GM23248 (cell line): ENCODE measurements at regions not wholly inside any gene's neighbourhood (a gene's known extent, or its start where the extent isn't known, plus 50 kb on each side); places are given as distances from the start of the nearest gene placed in this dataset.

Experiments
- EZH2 ChIP-seq: fragments of 200-600 bp; sonication (generic); IDR thresholded peaks from 2 replicates; pipeline ENCODE4 v1.6.1; 2018; ENCODE audit warnings: antibody characterized with exemption, mild to moderate bottlenecking; ENCODE audit not compliant: insufficient read depth, poor library complexity, severe bottlenecking
- EZH2phosphoT487 ChIP-seq: fragments of 200-600 bp; sonication (generic); IDR thresholded peaks from 2 replicates; pipeline ENCODE4 v1.6.1; 2018; ENCODE audit warnings: antibody characterized with exemption, moderate library complexity, mild to moderate bottlenecking, low read depth; ENCODE audit not compliant: insufficient read depth

- TF ChIP-seq EZH2phosphoT487: no peak
- TF ChIP-seq EZH2: no peak
Observed at GRCh38 chr15:57884936-57885335, 178.4 kb downstream of the POLR2M start.
